ENCODE measurements at regions not wholly inside any gene's neighbourhood (a gene's known extent, or its start where the extent isn't known, plus 50 kb on each side); places are given as distances from the start of the nearest gene placed in this dataset.

DNA sequence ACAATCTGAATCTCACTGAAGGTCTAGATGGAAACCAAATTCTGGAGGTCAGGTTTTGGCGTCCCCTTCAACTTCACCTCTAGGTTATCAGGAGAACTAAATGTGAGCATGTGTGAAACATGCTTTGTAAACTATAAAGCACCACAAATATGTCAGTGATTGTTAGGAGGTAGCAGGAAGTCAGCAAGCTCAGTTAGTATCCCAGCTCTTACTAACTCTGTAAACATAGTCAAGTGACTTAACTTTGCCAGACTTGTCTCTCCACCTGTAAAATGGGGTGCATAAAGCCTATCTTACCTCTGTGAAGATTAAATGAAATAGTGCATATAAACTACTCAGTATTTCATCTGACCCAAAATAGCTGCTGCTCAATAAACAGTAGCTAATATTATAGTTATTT, 121.5 kb downstream of the INSIG2 start:
- no peak for DNase-seq (ENCODE audit: low spot score)
- TF ChIP-seq, protein P1, sequence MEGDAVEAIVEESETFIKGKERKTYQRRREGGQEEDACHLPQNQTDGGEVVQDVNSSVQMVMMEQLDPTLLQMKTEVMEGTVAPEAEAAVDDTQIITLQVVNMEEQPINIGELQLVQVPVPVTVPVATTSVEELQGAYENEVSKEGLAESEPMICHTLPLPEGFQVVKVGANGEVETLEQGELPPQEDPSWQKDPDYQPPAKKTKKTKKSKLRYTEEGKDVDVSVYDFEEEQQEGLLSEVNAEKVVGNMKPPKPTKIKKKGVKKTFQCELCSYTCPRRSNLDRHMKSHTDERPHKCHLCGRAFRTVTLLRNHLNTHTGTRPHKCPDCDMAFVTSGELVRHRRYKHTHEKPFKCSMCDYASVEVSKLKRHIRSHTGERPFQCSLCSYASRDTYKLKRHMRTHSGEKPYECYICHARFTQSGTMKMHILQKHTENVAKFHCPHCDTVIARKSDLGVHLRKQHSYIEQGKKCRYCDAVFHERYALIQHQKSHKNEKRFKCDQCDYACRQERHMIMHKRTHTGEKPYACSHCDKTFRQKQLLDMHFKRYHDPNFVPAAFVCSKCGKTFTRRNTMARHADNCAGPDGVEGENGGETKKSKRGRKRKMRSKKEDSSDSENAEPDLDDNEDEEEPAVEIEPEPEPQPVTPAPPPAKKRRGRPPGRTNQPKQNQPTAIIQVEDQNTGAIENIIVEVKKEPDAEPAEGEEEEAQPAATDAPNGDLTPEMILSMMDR (IDR thresholded peaks at IDR 0.05), result no peak
- TF ChIP-seq EZH2 (IDR thresholded peaks at IDR 0.05), result no peak
- no peak for TF ChIP-seq EZH2phosphoT487 (IDR thresholded peaks at IDR 0.05)
- Mint-ChIP-seq H3K4me1 (peaks cover 17% of the 10 kb centered on the region), H3K4me3 (no peak overlapping the region), H3K36me3 (no peaks in the 10 kb centered on the region), H3K9me3 (peaks cover 2% of the 10 kb centered on the region), H3K27ac (no peak overlapping the region), H3K27me3 (ENCODE audit: insufficient read depth, low read depth) (peaks cover 5% of the 10 kb centered on the region)
- no peaks in the 10 kb centered on the region for H3K27me3 ChIP-seq
- no peaks in the 10 kb centered on the region for H3K9me3 ChIP-seq (ENCODE audit: low read depth)
- H3K36me3 ChIP-seq, result no peaks in the 10 kb centered on the region
- H3K4me2 ChIP-seq, result no peak overlapping the region
- no peak overlapping the region for H2AFZ ChIP-seq (replicated peaks)
- H3F3A ChIP-seq (ENCODE audit: low read depth), result no peaks in the 10 kb centered on the region
- no peaks in the 10 kb centered on the region for H4K20me1 ChIP-seq (ENCODE audit: low read depth)
- no peak overlapping the region for H3K27ac ChIP-seq
- H3K9ac ChIP-seq, result no peak overlapping the region
- H3K4me1 ChIP-seq, result no peaks in the 10 kb centered on the region
- H3K4me3 ChIP-seq, result no peak overlapping the region
- H3K79me2 ChIP-seq (ENCODE audit: low read depth), result no peaks in the 10 kb centered on the region

- no peak overlapping the region for H3K27ac ChIP-seq
- H3K4me1 Mint-ChIP-seq, result peaks cover 22% of the 10 kb centered on the region
- H3K27me3 ChIP-seq, result peaks cover 12% of the 10 kb centered on the region
- H3K9me3 ChIP-seq (ENCODE audit: low read depth), result no peaks in the 10 kb centered on the region
- H3K27ac Mint-ChIP-seq, result no peak overlapping the region
- H3F3A ChIP-seq (ENCODE audit: low read depth), result no peaks in the 10 kb centered on the region
- no peaks in the 10 kb centered on the region for H3K79me2 ChIP-seq (ENCODE audit: low read depth)
- no peaks in the 10 kb centered on the region for H3K9me3 Mint-ChIP-seq
- TF ChIP-seq, protein P1 (IDR thresholded peaks at IDR 0.05), result no peak
- TF ChIP-seq EZH2phosphoT487 (IDR thresholded peaks at IDR 0.05) (no peak), EZH2 (IDR thresholded peaks at IDR 0.05) (no peak)
- no peak overlapping the region for H3K9ac ChIP-seq
- no peak overlapping the region for H2AFZ ChIP-seq (replicated peaks)
- peaks cover 5% of the 10 kb centered on the region for H3K27me3 Mint-ChIP-seq (ENCODE audit: insufficient read depth, low read depth)
- no peak for DNase-seq (ENCODE audit: low spot score)
- no peaks in the 10 kb centered on the region for H3K36me3 ChIP-seq
- H4K20me1 ChIP-seq (ENCODE audit: low read depth), result no peaks in the 10 kb centered on the region
- no peaks in the 10 kb centered on the region for H3K36me3 Mint-ChIP-seq
- no peak overlapping the region for H3K4me2 ChIP-seq
- H3K4me3 ChIP-seq, result no peak overlapping the region
- no peak overlapping the region for H3K4me3 Mint-ChIP-seq
- H3K4me1 ChIP-seq, result no peaks in the 10 kb centered on the region
Observed at GRCh38 chr2:118207889-118208288, 119.6 kb downstream of the INSIG2 start.

- Histone ChIP-seq H3K36me3 (no peaks in the 10 kb centered on the region), H3K9ac (no peak overlapping the region), H3K27me3 (peaks cover 12% of the 10 kb centered on the region), H3F3A (ENCODE audit: low read depth) (no peaks in the 10 kb centered on the region), H3K4me3 (no peak overlapping the region), H3K4me2 (no peak overlapping the region), H4K20me1 (ENCODE audit: low read depth) (no peaks in the 10 kb centered on the region), H3K79me2 (ENCODE audit: low read depth) (no peaks in the 10 kb centered on the region), H3K4me1 (no peaks in the 10 kb centered on the region), H2AFZ (replicated peaks) (peak overlapping the region; percentile 28), H3K27ac (no peak overlapping the region), H3K9me3 (ENCODE audit: low read depth) (no peaks in the 10 kb centered on the region)
- no peak overlapping the region for H3K4me3 Mint-ChIP-seq
- H3K9me3 Mint-ChIP-seq, result no peaks in the 10 kb centered on the region
- DNase-seq (ENCODE audit: low spot score), result peak; percentile 76
- H3K27me3 Mint-ChIP-seq (ENCODE audit: insufficient read depth, low read depth), result peaks cover 3% of the 10 kb centered on the region
- H3K36me3 Mint-ChIP-seq, result no peaks in the 10 kb centered on the region
- H3K4me1 Mint-ChIP-seq, result peaks cover 24% of the 10 kb centered on the region
- no peak overlapping the region for H3K27ac Mint-ChIP-seq
- TF ChIP-seq EZH2phosphoT487 (IDR thresholded peaks at IDR 0.05) (no peak), EZH2 (IDR thresholded peaks at IDR 0.05) (no peak)
- TF ChIP-seq, protein P1 (IDR thresholded peaks at IDR 0.05), result peak; percentile 80
Observed at GRCh38 chr2:118202707-118203303, 114.5 kb downstream of the INSIG2 start.

Data from neural progenitor cell (in vitro differentiated cells).